Sigmoid colon (tissue), 4 donors: ENCODE measurements at regions not wholly inside any gene's neighbourhood (a gene's known extent, or its start where the extent isn't known, plus 50 kb on each side); places are given as distances from the start of the nearest gene placed in this dataset.

Source experiments
- CTCF ChIP-seq, 4 experiments: fragments of 450-650 bp in 3 of 4; fragments of 200-600 bp in 1 of 4; IDR thresholded peaks; one replicate each; pipeline ENCODE4 v1.5.1; 2016 to 2019; ENCODE audit warnings: antibody characterized with exemption in 4 of 4, mild to moderate bottlenecking in 3 of 4, moderate library complexity in 2 of 4
- EP300 ChIP-seq, 4 donors: sonication (generic); formaldehyde crosslinking; IDR thresholded peaks; one replicate each; pipeline ENCODE4 v1.6.1; 2017; ENCODE audit warnings: antibody characterized with exemption in 4 of 4

- TF ChIP-seq CTCF (IDR thresholded peaks at IDR 0.05) (no peak), EP300 (IDR thresholded peaks at IDR 0.05) (no peak)
Observed at GRCh38 chr1:232463225-232463624, 166.7 kb downstream of the SIPA1L2 start.
